AG09309 (cell line): ENCODE measurements at regions not wholly inside any gene's neighbourhood (a gene's known extent, or its start where the extent isn't known, plus 50 kb on each side); places are given as distances from the start of the nearest gene placed in this dataset.

Source experiments
- DNase-seq: peaks from one replicate; pipeline ENCODE4 v3.0.0-alpha.2; 2010; ENCODE audit warnings: low read depth
- H3K4me3 ChIP-seq: 2 replicates; pipeline ENCODE4 v1.5.1; 2011; ENCODE audit warnings: mild to moderate bottlenecking, low read depth, low read length, moderate library complexity; ENCODE audit not compliant: control insufficient read depth
- CTCF ChIP-seq: IDR thresholded peaks from 2 replicates; pipeline ENCODE4 v1.5.1; 2011; ENCODE audit warnings: mild to moderate bottlenecking, low read depth, low read length, inconsistent platforms; ENCODE audit not compliant: insufficient read depth, control insufficient read depth; ENCODE audit errors: missing control alignments

GRCh38 chr15:92817339-92817886 is 82.7 kb upstream of the CHD2 start:
- DNase-seq = no peak
- no peak for TF ChIP-seq CTCF
- H3K4me3 ChIP-seq = no peak overlapping the region

DNA sequence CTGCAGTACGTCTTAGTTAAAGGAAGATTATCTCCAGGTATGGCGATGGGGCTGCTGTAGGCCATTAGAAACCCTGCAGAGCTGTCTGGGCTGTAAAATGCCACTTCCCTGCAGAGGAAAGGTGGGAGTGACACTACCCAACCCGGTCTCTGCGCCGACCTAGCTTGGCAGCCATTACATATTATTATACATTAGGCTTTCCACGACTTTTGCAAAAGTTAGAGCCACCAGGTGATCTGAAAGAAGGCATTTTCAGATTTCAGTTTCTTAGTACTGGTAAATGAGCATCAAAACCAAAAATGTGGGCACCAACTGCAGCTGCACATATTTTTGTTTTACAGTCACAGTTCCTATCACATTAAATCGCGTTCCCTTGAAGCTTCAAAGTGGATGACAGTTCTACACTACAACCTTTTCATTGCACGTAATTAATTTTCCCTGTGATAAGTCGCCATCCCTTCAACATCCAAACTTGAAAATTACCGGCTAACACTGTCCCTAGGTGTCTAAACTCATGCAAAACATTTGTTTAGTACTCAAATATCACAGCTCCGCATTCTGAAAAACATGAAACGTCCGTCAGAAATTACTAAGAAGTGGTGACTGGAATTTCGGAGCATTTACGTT is 81.4 kb upstream of the CHD2 start:
- H3K4me3 ChIP-seq = peak overlapping the region; percentile 13
- no peak for DNase-seq
- no peak for TF ChIP-seq CTCF

DNA sequence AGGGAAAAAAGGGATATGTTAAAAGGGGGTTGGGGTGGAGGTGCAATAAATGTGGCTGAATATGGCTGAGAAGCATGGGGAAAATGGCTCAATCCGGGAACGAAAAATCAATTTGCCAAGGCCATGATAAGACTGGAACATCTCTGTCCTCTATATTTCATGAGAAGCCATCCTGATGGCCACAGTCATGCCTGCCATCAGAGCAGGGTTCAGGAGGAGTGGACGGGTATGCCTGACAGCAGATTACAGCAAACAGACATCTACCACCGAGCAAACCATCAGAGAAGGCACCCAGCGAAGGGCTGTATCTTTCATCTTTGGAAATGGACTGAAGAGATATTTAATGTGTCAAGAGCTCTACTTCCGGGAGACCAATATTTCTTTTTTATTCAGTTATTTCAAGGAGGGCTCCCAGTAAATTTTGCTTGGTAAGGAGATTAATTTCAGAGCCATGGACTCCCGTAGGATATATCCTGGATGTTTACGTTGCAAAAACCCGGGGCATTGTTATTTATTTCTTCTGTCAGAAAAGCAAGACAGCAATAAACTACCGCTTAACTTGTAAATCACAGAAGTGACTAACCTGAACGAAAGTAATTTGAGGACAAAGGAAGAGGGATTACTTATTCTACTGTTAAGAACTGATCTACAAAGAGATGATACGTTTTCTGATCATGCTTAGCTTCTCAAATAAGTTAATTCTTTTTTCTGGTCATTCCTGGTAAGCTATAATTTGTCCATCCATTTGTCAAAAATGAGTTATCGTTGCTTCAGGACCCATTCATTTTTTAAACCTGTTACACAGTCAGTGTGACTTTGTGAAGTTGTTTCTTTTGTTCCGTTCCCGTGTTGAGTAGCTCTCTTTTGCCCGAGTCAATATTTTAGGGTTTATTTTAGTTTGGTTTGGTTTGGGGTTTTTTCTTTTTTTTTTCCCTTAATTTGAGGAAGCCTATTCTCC is 80.6 kb upstream of the CHD2 start:
- H3K4me3 ChIP-seq = peak overlapping the region; percentile 28
- no peak for DNase-seq
- no peak for TF ChIP-seq CTCF

GRCh38 chr15:92820236-92821021 is 79.7 kb upstream of the CHD2 start:
- TF ChIP-seq CTCF = no peak
- H3K4me3 ChIP-seq = peak overlapping the region; percentile 28
- DNase-seq = no peak

DNA sequence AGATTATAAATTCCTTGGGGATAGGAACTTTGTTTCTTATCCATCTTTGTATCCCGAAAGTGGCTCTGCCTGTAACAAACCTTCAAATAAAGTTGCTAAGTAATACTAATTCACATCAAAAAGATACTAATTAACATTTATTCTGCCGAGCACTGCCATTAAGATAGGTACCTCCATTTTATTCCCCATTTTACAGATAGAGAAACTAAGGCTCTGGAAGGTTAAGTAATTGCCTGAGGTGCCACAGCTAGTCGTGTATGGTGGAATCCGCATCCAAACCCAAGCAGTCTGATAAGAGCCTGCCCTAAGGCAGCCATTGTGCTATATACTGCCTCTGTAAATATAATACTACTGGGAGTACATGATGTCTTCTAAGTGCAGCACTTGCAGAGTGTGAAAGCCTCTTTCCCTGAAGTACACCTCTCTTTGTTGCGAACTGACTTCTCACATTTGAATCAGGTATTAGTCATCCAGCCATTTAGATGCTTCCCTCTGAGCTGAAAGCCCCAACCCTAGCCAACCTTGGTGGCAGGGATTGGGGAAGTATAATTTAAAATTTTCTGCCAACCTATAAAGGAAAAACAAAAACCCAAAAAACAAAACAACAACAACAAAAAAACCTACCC is 78.5 kb upstream of the CHD2 start:
- TF ChIP-seq CTCF = no peak
- no peak overlapping the region for H3K4me3 ChIP-seq
- no peak for DNase-seq
